ENCODE measurements at regions not wholly inside any gene's neighbourhood (a gene's known extent, or its start where the extent isn't known, plus 50 kb on each side); places are given as distances from the start of the nearest gene placed in this dataset. TPM values are rescaled to one million over a fixed set of nuclear protein-coding genes. Genes with fewer than 3 reads are reported as not detected.
"Not testable (repeated sequence)": the region's sequence is repeated elsewhere in the genome, so short reads cannot be mapped to it uniquely, and the experiment has no call there.

DNA sequence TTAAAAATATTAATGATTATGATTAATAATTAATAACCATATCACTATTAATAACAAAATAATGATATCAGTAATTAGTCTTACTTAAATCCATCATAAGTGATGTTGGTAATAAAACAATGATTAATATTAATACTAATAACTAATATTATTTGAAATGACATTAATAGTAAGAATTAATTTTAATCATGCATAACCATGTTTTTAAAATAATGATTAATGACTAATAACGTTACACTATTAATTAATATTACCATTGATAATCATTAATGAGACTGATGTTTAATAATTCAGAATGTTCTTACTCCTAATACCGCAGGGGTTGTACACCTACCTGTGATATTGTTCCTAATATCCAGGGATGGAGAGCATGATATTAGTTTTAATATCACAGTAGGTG is 53.4 kb upstream of the FRG2C start:
- TF ChIP-seq, protein P1, sequence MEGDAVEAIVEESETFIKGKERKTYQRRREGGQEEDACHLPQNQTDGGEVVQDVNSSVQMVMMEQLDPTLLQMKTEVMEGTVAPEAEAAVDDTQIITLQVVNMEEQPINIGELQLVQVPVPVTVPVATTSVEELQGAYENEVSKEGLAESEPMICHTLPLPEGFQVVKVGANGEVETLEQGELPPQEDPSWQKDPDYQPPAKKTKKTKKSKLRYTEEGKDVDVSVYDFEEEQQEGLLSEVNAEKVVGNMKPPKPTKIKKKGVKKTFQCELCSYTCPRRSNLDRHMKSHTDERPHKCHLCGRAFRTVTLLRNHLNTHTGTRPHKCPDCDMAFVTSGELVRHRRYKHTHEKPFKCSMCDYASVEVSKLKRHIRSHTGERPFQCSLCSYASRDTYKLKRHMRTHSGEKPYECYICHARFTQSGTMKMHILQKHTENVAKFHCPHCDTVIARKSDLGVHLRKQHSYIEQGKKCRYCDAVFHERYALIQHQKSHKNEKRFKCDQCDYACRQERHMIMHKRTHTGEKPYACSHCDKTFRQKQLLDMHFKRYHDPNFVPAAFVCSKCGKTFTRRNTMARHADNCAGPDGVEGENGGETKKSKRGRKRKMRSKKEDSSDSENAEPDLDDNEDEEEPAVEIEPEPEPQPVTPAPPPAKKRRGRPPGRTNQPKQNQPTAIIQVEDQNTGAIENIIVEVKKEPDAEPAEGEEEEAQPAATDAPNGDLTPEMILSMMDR (IDR thresholded peaks at IDR 0.05; ENCODE audit: unreplicated experiment), result no peak
- Mint-ChIP-seq H3K9me3 (ENCODE audit: low read depth) (no peaks in the 10 kb centered on the region), H3K36me3 (ENCODE audit: insufficient read depth) (no peaks in the 10 kb centered on the region), H3K4me3 (ENCODE audit: low read depth) (no peak overlapping the region), H3K27ac (no peak overlapping the region), H3K27me3 (peaks cover 40% of the 10 kb centered on the region), H3K4me1 (ENCODE audit: low read depth) (no peaks in the 10 kb centered on the region)
- no peak for DNase-seq (ENCODE audit: low spot score, unreplicated experiment)

DNA sequence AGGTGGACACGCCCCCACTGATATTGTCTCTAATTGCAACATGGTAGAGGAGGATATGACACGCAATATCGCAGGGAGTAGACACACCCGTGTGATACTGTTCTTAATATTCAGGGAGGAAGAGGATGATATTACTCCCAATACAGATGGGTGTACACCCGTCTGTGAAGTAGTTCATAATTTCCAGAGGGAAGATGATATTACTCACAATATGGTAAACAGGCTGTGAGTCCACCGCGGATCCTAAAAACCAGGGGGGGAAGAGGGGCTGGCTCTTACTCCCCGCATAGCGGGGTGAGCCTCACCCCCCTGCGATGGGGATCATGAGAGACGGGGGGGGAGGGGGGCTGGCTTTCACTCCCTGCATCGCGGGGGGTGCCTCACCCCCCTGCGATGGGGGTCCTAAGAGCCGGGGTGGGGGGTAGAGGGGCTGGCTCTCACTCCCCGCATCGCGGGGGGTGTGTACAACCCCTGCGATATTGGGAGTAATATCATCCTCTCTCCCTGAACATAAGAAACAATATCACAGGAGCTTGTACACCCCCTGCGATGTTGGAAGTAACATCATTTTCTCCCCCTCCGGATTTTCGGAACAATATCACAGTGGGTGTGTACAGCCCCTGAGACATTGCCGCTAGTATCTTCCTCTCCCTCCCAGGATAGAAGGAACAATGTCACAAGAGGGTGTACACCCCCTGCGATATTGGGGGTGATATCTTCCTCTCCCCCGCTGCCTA is 52.2 kb upstream of the FRG2C start:
- H3K27me3 Mint-ChIP-seq, result peaks cover 40% of the 10 kb centered on the region
- DNase-seq (ENCODE audit: low spot score, unreplicated experiment); H3K9me3 Mint-ChIP-seq (ENCODE audit: low read depth); H3K36me3 Mint-ChIP-seq (ENCODE audit: insufficient read depth); H3K4me3 Mint-ChIP-seq (ENCODE audit: low read depth); H3K4me1 Mint-ChIP-seq (ENCODE audit: low read depth); H3K27ac Mint-ChIP-seq: not testable (repeated sequence)

Small RNA genes in the stretch of these regions (microRNA-seq; reads per million reads assigned to microRNA genes)
- not detected for gene MIR4444-2 (ENCODE audit: borderline number of aligned reads, unreplicated experiment)
